GM19463 (cell line): ENCODE measurements at regions not wholly inside any gene's neighbourhood (a gene's known extent, or its start where the extent isn't known, plus 50 kb on each side); places are given as distances from the start of the nearest gene placed in this dataset.

Source experiments
- ATAC-seq: cut with Tn5 transposase; IDR thresholded peaks from one replicate; pipeline ENCODE4 v1.9.1; 2021; ENCODE audit warnings: mild to moderate bottlenecking, moderate library complexity; ENCODE audit not compliant: unreplicated experiment

- ATAC-seq: no peak
Observed at GRCh38 chr22:22080270-22080669, 97.7 kb upstream of the TOP3B start.

GRCh38 chr22:22079404-22080148 is 97.0 kb upstream of the TOP3B start:
- ATAC-seq: no peak

GRCh38 chr22:22078329-22078728 is 95.7 kb upstream of the TOP3B start:
- no peak for ATAC-seq

- ATAC-seq: no peak
Observed at GRCh38 chr22:22076932-22077703, 94.5 kb upstream of the TOP3B start.

- ATAC-seq: no peak
Observed at GRCh38 chr22:22076361-22076760, 93.8 kb upstream of the TOP3B start.

- ATAC-seq: no peak
Observed at GRCh38 chr22:22075382-22076163, 93.0 kb upstream of the TOP3B start.

- ATAC-seq: no peak
Observed at GRCh38 chr22:22074634-22075381, 92.2 kb upstream of the TOP3B start.

GRCh38 chr22:22073769-22074561 is 91.4 kb upstream of the TOP3B start:
- ATAC-seq: no peak

GRCh38 chr22:22072169-22072836 is 89.7 kb upstream of the TOP3B start:
- no peak for ATAC-seq

GRCh38 chr22:22071455-22071854 is 88.9 kb upstream of the TOP3B start:
- no peak for ATAC-seq

GRCh38 chr22:22070371-22070824 is 87.8 kb upstream of the TOP3B start:
- ATAC-seq: no peak

- ATAC-seq: no peak
Observed at GRCh38 chr22:22069450-22070370, 87.1 kb upstream of the TOP3B start.

- ATAC-seq: no peak
Observed at GRCh38 chr22:22068657-22069056, 86.1 kb upstream of the TOP3B start.

- ATAC-seq: no peak
Observed at GRCh38 chr22:22068025-22068424, 85.4 kb upstream of the TOP3B start.

- no peak for ATAC-seq
Observed at GRCh38 chr22:22067192-22067591, 84.6 kb upstream of the TOP3B start.

GRCh38 chr22:22064580-22064979 is 82.0 kb upstream of the TOP3B start:
- no peak for ATAC-seq

- no peak for ATAC-seq
Observed at GRCh38 chr22:22062306-22062793, 79.8 kb upstream of the TOP3B start.
